CMK (cell line): ENCODE measurements at regions not wholly inside any gene's neighbourhood (a gene's known extent, or its start where the extent isn't known, plus 50 kb on each side); places are given as distances from the start of the nearest gene placed in this dataset.
A peak's percentile ranks its signal among the peaks of the same experiment; 100 is the strongest.
"Not testable (repeated sequence)": the region's sequence is repeated elsewhere in the genome, so short reads cannot be mapped to it uniquely, and the experiment has no call there.

Experiments used
- DNase-seq: peaks from one replicate; pipeline ENCODE4 v3.0.0-alpha.2; 2010; ENCODE audit warnings: low read depth

DNA sequence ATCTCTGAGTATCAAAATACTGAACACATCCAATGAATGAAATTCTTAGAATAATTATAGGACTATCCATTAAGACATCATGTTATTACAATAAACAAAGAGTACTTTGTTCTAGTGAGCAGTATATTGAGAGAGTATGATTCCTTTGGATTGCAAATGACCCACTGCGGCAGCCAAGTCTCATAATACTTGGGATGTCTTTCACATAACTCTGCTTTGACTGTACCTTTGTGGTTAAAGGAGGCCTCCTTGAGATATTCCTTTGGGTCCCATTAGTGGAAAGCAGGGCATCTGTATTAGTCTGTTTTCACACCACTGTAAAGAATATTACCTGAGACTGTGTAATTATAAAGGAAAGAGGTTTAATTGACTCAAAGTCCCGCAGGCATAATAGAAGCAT is 593.8 kb downstream of the TRHDE start:
- no peak for DNase-seq

DNA sequence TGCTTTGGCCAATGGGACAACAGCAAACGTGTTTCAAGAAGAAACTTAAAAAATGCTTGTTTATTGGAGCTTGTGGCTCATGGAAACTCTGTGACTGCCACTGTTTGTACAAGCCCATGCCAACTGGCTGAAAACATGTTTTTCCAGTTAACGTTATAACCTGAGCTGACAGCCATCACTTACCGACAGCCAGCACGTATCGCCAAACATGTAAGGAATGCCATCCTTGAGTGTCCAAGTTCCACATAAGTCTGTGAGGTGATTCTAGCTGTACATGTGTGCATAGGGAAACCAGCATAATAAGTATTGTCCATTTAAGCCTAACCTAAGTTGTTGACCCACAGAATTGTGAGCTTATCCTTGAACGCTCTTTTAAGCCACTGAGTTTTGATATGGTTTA is 596.9 kb downstream of the TRHDE start:
- no peak for DNase-seq

DNA sequence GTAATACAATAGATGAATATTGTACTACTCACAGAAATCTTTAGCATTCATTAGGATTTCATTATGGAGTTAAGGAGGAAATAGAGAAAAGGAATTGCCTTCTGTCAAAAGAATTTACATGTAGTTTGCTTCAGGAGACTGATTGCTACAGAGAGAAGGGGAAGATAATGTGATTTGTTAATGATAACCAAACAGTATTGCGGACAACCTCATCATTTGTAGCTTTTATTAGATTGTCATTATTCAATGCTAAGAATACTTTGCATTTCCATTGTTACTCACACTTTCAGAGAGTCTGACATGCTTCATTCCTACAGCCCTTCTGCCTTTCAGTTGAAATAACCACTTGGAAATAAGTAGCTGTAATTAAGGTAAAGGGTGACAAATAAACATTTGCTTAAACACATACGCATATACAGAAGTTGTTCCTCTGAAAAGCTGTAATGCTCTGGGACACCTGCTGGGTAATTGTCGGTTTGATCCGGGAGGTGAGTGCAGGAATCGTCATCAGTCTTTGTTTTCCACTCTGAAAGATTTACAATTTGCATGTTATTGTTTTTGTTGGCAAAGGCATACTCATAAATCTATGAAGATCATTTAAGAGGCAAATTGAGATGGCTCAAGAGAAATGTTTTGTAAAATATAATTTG is 600.2 kb downstream of the TRHDE start:
- no peak for DNase-seq

DNA sequence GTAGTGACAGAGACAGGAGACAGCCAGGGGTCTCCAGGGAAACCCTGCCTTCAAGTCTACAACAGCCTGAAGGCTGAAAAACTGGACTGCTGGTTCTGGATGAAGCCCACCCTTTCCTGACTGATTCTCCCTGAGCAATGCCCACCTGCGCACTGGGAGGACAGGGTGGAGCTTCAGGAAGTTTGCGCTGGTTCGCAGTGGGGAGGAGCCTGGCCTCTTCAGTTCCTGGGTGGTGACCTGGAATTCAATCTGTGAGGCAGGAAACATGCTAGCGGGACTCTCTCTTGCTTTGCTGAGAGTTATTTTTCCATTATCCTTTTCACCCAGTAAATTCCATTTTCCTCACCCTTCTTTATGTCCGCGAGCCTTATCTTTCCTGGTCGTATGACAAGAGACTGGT is 600.8 kb downstream of the TRHDE start:
- no peak for DNase-seq

DNA sequence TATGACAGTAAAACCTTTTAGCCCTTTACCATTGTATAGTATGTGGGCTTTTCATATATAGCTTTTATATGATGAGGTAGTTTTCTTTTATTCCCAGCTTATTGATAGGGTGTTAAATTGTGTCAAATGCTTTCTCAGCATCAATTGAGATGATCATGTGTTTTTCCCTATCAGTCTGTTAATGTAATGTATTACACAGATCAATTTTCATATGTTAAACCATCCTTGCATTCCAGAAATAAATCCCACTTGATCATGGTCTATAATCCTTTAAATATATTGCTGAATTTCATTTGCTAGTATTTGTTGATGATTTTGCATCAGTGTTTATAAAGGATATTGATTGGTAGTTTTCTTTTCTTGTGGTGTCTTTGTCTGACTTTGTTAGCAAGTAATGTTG is 603.9 kb downstream of the TRHDE start:
- DNase-seq, result no peak

DNA sequence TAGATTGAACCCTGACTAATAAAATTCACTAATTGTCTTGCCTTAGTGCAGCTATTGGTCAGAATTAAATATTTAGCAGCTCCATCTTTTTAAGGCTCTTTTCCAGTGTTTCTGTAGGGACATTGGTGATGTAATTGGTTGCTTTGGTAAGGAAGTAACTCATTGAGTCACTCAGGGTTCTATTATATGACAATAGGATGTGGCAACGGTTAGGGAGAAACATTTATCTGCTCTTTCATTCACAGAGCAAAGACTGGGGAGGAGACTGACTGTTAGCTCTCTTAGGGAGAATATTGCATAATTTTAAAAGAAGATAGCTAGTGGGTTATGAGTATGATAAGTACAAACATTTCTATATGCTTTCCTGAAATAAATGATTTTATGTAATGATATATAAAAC is 616.5 kb downstream of the TRHDE start:
- DNase-seq, result no peak

DNA sequence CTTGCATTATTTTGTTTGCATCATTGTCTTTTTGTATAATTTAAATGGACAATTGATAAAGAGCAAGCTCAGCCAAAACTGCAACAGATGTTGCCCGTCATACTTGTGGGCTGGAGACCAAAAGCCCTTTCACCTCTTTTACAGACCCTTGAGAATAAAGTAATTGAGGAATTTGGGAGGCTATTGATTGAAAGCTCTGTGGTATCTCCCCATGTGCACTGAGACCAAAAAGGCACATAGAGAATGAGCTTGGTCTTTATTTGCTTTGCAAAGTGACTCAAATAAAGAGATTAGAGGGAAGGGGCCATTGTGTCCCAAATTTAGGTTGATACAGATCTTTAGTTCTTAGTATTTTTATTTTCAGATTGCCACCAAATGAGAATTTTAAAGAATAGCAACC is 617.6 kb downstream of the TRHDE start:
- no peak for DNase-seq

DNA sequence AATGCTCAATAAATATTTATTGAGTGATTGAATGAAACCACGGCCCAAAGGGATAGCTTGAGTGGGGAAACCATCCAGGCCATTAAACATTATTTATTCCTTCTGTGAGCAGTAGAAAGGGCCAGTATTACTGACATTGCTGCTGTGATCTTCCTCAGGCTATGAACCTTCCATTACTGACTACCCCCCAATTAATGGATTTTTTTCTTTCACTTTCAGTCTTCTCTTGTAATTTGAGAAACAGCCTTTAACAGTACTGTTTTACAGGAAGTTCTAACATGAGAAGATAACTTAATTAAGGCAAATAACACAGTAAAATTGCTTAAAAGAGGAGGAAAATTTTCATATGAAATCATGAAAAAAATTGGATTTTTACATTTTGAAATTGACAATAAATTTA is 629.5 kb downstream of the TRHDE start:
- no peak for DNase-seq

DNA sequence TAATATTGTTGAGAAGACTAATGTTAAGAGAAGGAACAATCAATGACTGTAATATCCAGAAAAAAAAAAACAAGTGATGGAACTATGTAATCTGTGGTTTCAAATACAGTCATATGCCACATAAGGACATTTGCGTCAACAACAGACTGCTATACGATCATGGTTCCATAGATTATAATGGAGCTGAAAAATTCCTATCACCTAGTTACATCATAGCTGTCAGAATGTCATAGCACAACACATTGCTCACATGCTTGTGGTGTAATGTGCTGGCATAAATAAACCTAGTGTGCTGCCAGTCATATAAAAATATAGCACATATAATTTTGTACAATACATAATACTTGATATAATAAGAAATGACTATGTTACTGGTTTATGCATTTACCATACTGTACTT is 653.5 kb downstream of the TRHDE start:
- no peak for DNase-seq

DNA sequence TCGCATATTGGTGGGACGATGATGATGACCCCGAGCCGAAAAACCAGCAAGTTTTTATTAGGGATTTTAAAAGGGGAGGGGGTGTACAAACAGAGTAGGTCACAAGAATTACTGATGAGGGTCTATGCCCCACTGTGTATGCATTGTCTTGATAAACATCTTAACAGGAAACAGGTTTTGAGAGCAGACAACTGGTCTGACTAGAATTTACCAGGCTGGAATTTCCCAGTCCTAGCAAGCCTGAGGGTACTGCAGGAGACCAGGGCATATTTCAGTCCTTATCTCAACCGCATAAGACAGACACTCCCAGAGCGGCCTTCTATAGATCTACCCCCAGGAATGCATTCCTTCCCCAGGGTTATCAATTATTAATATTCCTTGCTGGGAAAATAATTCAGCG is 659.7 kb downstream of the TRHDE start:
- DNase-seq, result not testable (repeated sequence)

DNA sequence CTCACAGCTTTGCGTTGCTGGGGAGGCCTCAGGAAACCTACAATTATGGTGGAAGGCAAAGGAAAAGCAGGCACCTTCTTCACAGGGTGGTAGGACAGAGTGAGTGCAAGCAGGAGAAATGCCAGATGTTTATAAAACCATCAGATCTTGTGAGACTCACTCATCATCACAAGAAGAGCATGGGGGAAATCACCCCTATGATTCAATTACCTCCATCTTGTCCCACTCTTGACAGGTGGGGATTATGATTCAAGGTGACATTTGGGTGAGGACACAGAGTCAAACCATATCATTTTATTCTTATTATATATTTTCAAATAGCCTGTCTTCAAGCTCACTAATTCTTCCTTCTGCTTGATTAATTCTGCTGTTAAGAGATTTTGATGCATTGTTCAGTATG is 665.3 kb downstream of the TRHDE start:
- no peak for DNase-seq

DNA sequence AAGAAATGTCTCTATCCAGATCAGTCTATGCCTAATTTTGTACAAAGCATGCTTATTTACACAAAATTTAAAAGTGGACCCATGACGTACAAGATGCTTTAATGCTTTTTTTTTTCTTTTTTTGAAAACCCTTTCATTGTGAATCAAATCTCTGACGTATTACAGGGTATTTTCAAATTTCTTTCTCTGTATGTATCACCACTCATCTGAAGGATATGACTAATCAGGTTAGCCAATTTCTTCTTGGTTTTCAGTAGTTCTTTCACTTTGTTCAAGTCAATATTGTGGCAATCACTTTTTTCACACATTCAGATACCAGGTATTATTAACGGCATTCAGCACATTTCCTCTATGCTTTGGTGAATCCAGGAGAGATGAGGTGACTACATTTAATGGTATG is 685.3 kb downstream of the TRHDE start:
- no peak for DNase-seq

DNA sequence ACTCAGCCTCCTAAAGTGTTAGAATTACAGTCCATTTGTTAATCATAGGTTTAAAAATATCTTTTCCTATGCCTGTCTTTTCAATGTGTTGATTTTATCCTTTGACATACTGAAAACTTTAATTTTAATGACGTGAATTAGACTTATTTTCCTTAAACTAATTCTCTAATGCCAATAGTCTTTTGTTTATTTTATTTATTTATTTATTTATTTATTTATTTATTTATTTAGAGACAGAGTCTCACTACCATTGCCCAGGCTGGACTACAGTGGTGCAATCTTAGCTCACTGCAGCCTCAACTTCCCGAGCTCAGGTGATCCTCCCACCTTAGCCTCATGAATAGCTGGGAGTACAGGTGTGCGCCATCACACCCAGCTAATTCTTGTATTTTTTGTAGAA is 694.5 kb downstream of the TRHDE start:
- no peak for DNase-seq

DNA sequence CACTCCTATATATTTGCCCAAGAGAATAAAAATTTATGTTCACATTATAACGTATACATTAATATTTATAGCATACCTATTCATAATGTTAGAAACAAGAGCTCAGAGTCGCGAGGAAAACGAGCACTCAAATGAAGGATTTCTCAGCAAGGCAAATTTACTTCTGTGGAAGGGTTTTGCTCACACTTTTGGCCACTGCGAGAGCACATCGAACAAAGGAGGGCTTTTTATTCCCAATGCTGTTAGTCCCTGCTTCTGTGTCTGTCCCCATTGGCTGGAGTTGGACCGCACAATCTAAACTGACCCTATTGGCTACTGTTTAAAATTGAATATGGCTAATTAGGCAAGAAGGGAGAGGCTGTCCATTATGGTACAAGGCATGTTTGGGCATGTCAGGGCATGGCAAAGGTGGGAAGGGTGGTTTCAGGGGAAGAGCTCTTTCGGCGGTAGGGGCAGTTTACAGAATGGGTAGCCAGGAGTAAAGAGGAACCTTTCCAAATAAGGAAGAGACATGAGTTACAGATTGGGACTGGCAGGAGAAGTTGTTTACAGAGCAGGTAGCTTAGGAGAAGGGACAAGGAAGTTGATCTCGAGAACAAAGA is 702.9 kb downstream of the TRHDE start:
- DNase-seq, result no peak

DNA sequence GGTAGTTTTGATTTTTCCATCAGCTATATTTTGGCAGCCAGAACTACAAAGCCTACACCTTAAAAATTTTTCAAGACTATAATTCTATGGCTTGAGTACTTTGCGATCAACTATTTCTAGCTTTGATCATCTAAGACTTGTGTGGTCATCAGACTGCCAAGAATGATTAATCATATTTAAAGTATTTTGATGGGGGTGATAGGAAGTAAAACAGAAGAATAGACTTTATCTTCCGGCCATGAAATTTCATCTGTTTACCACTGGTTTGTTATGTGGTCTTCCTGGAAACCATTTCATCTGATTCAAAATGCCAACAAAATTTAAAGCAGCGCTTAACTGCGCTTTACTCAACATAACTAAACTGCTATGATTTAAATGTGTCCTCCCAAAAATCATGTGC is 706.8 kb downstream of the TRHDE start:
- DNase-seq, result no peak

DNA sequence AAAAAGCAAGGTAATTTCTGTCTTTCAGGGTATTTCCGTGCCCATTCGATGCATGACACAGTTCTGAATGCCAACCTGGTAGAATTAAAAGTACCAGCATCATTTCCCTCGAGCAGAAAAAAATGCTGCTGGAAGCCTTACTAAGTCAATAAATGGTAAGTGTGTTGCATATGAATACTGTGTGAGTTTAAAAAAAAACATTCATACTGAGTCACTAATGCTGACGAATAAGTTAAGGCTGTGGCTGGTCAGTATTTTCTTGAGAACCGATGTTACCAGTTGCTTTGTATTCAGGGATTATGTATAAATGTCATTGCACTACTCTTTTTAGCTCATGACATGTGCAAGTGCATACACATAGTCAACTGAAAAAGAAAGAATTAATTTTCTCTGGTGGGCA is 710.2 kb downstream of the TRHDE start:
- no peak for DNase-seq

DNA sequence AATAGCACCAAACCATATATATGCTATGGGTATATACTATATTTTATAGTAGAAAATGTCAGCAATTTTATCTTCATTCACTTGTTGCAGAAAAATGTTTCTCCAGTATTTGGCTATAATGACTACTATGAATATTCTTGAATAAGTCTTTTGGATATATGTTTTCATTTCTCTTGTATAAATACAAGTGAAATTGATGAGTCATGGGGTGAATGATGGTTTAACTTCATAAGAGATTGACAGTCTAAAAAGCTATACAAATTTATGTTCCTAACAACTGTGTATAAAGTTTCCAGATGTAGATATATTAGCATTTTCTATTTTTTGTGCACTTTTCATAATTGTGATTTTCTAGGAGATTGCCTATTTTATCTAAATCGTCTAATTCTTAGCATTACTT is 714.8 kb downstream of the TRHDE start:
- no peak for DNase-seq

DNA sequence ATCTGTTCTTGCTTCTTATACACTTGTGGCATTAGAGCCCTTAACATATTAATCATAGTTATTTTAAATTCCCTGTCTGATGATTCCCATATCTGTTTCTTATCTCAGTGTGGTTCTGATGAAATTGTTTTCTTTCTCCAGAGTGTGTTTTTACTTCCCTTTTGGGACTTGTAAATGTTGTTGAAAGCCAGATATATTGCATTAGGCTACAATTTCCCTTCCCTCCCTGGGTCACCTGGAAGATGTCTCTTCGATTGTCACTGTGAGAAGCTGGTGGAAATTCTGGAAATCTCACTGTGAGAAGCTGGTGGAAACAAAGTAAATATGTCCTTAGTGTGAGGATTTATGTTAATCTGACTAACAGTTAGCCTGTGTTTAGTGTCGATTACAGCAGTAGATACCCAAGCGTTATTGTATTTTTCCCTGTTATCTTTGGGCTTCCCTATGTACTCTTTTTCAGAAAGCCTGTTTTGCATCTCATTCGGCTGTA is 717.3 kb downstream of the TRHDE start:
- no peak for DNase-seq

DNA sequence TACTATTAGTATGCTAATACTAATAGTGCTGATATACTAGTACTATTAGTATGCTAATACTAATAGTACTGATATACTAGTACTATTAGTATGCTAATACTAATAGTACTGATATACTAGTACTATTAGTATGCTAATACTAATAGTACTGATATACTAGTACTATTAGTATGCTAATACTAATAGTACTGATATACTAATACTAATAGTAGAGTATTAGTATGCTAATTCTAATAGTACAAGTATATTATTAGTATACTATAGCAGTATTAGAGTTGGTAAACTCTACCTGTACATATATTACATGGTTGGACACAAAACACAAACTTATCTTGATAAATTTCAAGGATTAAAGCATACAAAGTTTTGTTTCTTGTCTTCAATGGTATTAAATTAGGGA is 722.9 kb downstream of the TRHDE start:
- not testable (repeated sequence) for DNase-seq

DNA sequence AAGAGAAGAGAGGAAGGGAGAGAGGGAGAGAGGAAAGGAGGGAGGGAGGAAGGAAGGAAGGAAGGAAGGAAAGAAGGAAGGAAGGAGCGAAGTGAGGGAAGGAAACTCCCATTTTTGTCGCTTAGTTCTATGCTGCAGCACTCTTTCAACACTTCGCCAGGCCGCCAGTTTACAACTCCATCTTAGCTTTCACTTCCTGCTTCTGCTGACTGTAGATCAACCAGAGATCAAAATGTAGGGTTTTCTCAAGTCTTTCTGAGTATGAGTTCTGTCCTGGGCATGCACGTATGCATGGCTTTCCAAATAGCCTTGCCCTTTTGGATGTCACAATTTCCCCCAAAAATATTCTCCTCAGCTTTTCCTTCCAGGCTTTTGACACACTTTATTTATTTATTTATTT is 723.4 kb downstream of the TRHDE start:
- DNase-seq, result no peak

DNA sequence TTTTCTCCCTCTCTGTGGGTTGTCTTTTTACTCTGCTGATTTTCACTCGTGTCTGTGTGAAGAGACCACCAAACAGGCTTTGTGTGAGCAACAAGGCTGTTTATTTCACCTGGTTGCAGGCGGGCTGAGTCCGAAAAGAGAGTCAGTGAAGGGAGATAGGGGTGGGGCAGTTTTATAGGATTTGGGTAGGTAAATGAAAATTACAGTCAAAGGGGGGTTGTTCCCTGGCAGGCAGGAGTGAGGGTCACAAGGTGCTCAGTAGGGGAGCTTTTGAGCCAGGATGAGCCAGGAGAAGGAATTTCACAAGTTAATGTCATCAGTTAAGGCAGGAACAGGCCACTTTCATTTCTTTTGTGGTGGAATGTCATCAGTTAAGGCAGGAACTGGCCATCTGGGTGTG is 729.6 kb downstream of the TRHDE start:
- not testable (repeated sequence) for DNase-seq

DNA sequence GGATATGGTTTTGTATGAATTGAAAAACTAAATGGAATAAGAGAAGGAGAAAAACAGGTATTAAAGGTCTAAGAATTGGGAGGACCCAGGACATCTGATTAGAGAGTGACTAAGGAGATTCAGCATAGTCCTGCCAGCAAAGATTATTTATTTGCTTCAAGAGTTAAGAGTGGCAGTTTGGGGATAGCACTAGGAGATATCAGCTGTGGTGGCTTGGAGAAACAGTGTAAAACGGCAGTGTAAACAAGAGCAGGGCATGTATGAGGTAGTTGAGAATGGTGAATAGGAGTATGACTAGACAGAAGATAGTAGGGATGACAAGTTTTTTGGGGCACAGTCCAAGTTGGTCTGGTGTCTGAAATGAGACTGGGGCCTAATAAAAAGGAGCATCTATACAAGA is 730.3 kb downstream of the TRHDE start:
- not testable (repeated sequence) for DNase-seq

DNA sequence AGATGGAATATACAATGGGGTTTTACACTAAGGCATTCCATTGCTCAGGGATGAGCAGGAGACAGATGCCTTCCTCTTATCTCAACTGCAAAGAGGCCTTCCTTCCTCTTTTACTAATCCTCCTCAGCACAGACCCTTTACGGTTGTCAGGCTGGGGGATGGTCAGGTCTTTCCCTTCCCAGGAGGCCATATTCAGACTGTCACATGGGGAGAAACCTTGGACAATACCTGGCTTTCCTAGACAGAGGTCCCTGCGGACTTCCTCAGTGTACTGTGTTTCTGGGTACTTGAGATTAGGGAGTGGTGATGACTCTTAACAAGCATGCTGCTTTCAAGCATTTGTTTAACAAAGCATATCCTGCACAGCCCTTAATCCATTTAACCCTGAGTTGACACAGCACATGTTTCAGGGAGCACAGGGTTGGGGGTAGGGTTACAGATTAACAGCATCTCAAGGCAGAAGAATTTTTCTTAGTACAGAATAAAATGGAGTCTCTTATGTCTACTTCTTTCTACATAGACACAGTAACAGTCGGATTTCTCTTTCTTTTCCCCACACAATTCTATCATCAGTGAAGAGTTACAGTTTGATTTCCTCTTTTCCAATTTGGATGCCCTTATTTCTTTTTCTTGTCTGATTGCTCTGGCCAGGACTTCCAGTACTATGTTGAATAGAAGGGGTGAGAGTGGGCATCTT is 737.1 kb downstream of the TRHDE start:
- DNase-seq, result peak; percentile 11

DNA sequence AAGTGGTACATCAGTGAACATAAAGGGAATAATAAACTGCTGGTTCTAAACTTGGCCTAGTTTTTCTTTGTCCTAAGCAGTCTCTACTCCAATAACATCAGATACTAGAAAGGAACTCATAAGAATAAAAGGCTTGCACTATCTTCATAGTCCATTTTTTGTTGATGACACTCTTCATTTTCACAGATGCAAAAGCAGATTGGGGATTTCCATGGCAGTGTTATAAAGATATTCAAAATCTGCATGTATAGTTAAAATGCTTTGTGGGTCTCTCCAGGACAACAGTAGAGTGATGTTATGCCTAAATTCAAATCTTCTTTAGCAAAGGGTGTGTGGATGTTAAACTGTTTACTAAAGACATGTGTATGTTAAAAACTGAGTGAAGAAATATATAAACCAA is 745.8 kb downstream of the TRHDE start:
- DNase-seq, result no peak
